Testis (tissue), 2 donors: ENCODE measurements at regions not wholly inside any gene's neighbourhood (a gene's known extent, or its start where the extent isn't known, plus 50 kb on each side); places are given as distances from the start of the nearest gene placed in this dataset.

Experiments used
- DNase-seq: peaks from one replicate; pipeline ENCODE4 v3.0.0-alpha.2; 2019
- H3K27ac ChIP-seq, 2 donors: fragments of 200-600 bp; sonication (generic); one replicate each; pipeline ENCODE4 v1.5.1; 2019
- H3K27me3 ChIP-seq: fragments of 200-600 bp; sonication (generic); one replicate; pipeline ENCODE4 v1.5.1; 2019
- H3K36me3 ChIP-seq: fragments of 200-600 bp; sonication (generic); one replicate; pipeline ENCODE4 v1.5.1; 2017; ENCODE audit warnings: low read depth; ENCODE audit errors: missing control alignments
- H3K4me1 ChIP-seq: fragments of 200-600 bp; sonication (generic); one replicate; pipeline ENCODE4 v1.5.1; 2019
- H3K4me3 ChIP-seq, 2 donors: fragments of 200-600 bp; sonication (generic); one replicate each; pipeline ENCODE4 v1.5.1; 2017 to 2019
- H3K9me3 ChIP-seq: fragments of 200-600 bp; sonication (generic); one replicate; pipeline ENCODE4 v1.5.1; 2017
- CTCF ChIP-seq, 3 experiments: fragments of 450-650 bp in 2 of 3; fragments of 200-600 bp in 1 of 3; sonication (generic) in 1 of 3; IDR thresholded peaks; one replicate each; pipeline ENCODE4 v1.5.1; 2016 to 2019; ENCODE audit warnings: antibody characterized with exemption in 3 of 3, mild to moderate bottlenecking in 2 of 3, moderate library complexity in 1 of 3
- POLR2A ChIP-seq: fragments of 450-650 bp; IDR thresholded peaks from one replicate; pipeline ENCODE4 v1.6.1; 2017; ENCODE audit warnings: antibody characterized with exemption, mild to moderate bottlenecking, moderate library complexity
- WGBS, 2 donors: methylation state at CpG; one replicate each; pipeline ENCODE4 v1.1.5; 2018; 5-methylcytosine and 5-hydroxymethylcytosine counted together
- intact Hi-C: fragments of 100-400 bp; cut with DNase I; formaldehyde crosslinking; loops from one replicate; pipeline ENCODE4 v1.15.1; 2023; ENCODE audit warnings: low total_unique reads

GRCh38 chr2:120934574-120935338 is 199.1 kb downstream of the GLI2 start:
- WGBS, 2 donors: 36 to 73% methylated on average over 13 to 17 of the region's 17 CpGs
- TF ChIP-seq CTCF (IDR thresholded peaks at IDR 0.05) (no peak), POLR2A (no peak)
- peaks cover 62% of the 10 kb centered on the region for H3K4me1 ChIP-seq
- peak; percentile 61 for DNase-seq
- no peaks in the 10 kb centered on the region for H3K27me3 ChIP-seq
- H3K9me3 ChIP-seq: no peaks in the 10 kb centered on the region
- intact Hi-C loops: no loop called here
- H3K27ac ChIP-seq: peak overlapping the region; percentile 14 to 39
- H3K4me3 ChIP-seq: no peak overlapping the region
- H3K36me3 ChIP-seq: no peaks in the 10 kb centered on the region

GRCh38 chr2:120935339-120936313 is 200.0 kb downstream of the GLI2 start:
- 43 to 50% methylated on average over 18 to 26 of the region's 26 CpGs for whole genome bisulfite sequencing, 2 donors
- peaks cover 68% of the 10 kb centered on the region for H3K4me1 ChIP-seq
- no peaks in the 10 kb centered on the region for H3K36me3 ChIP-seq
- no peak overlapping the region for H3K4me3 ChIP-seq
- peak overlapping the region; percentile 14 to 39 for H3K27ac ChIP-seq
- intact Hi-C loops: no loop called here
- H3K9me3 ChIP-seq: no peaks in the 10 kb centered on the region
- TF ChIP-seq CTCF (IDR thresholded peaks at IDR 0.05) (no peak), POLR2A (no peak)
- no peak for DNase-seq
- H3K27me3 ChIP-seq: no peaks in the 10 kb centered on the region

- DNase-seq: no peak
- H3K27me3 ChIP-seq: no peaks in the 10 kb centered on the region
- peaks cover 78% of the 10 kb centered on the region for H3K4me1 ChIP-seq
- H3K4me3 ChIP-seq: no peak overlapping the region
- TF ChIP-seq POLR2A (no peak), CTCF (IDR thresholded peaks at IDR 0.05) (no peak)
- no peaks in the 10 kb centered on the region for H3K36me3 ChIP-seq
- 63 to 73% methylated on average over 10 of the region's 10 CpGs for WGBS, 2 donors
- H3K27ac ChIP-seq: peak overlapping the region in 1 of 2 donors; percentile 39
- intact Hi-C loops: no loop called here
- no peaks in the 10 kb centered on the region for H3K9me3 ChIP-seq
Measured at GRCh38 chr2:120936476-120937334, 201.0 kb downstream of the GLI2 start.

- peak; percentile 69 for DNase-seq
- Histone ChIP-seq H3K4me1 (peaks cover 81% of the 10 kb centered on the region), H3K27ac (peak overlapping the region in 1 of 2 donors; percentile 45), H3K9me3 (no peaks in the 10 kb centered on the region), H3K36me3 (no peaks in the 10 kb centered on the region), H3K27me3 (no peaks in the 10 kb centered on the region), H3K4me3 (no peak overlapping the region)
- intact Hi-C loops: no loop called here
- WGBS, 2 donors: 22 to 40% methylated on average over 6 of the region's 6 CpGs
- TF ChIP-seq POLR2A (no peak), CTCF (IDR thresholded peaks at IDR 0.05) (no peak)
Measured at GRCh38 chr2:120937686-120938044, 202.0 kb downstream of the GLI2 start.
